Nephron progenitor cell (in vitro differentiated cells): ENCODE measurements at regions not wholly inside any gene's neighbourhood (a gene's known extent, or its start where the extent isn't known, plus 50 kb on each side); places are given as distances from the start of the nearest gene placed in this dataset.

Source experiments
- DNase-seq: peaks from one replicate; pipeline ENCODE4 v3.0.0; 2021
- H3K27ac Mint-ChIP-seq: 2 replicates; pipeline ENCODE4 v1.8.0; 2021; ENCODE audit warnings: mild to moderate bottlenecking, moderate library complexity, mixed read lengths
- H3K27me3 Mint-ChIP-seq: 2 replicates; pipeline ENCODE4 v1.8.0; 2021; ENCODE audit warnings: mild to moderate bottlenecking, low read depth, mixed read lengths; ENCODE audit not compliant: poor library complexity
- H3K36me3 Mint-ChIP-seq: 2 replicates; pipeline ENCODE4 v1.8.0; 2021; ENCODE audit warnings: low read depth, mixed read lengths
- H3K4me1 Mint-ChIP-seq: 2 replicates; pipeline ENCODE4 v1.8.0; 2021; ENCODE audit warnings: mixed read lengths
- H3K4me3 Mint-ChIP-seq: 2 replicates; pipeline ENCODE4 v1.8.0; 2021; ENCODE audit warnings: mild to moderate bottlenecking, moderate library complexity, mixed read lengths
- H3K9me3 Mint-ChIP-seq: 2 replicates; pipeline ENCODE4 v1.8.0; 2021; ENCODE audit warnings: mild to moderate bottlenecking, moderate library complexity, mixed read lengths
- CTCF ChIP-seq: fragments of 200-600 bp; sonication (generic); IDR thresholded peaks from 2 replicates; pipeline ENCODE4 v1.5.0; 2021; ENCODE audit warnings: antibody characterized with exemption

- Mint-ChIP-seq H3K36me3 (no peaks in the 10 kb centered on the region), H3K4me1 (peaks cover 33% of the 10 kb centered on the region), H3K27me3 (peaks cover 2% of the 10 kb centered on the region), H3K4me3 (no peak overlapping the region), H3K9me3 (peaks cover 5% of the 10 kb centered on the region), H3K27ac (no peak overlapping the region)
- no peak for TF ChIP-seq CTCF
- no peak for DNase-seq
Observed at GRCh38 chr1:108046026-108046425, 81.0 kb upstream of the VAV3 start.

GRCh38 chr1:108045460-108045859, 80.5 kb upstream of the VAV3 start:
- Mint-ChIP-seq H3K36me3 (no peaks in the 10 kb centered on the region), H3K4me1 (peaks cover 38% of the 10 kb centered on the region), H3K27ac (no peak overlapping the region), H3K27me3 (peaks cover 2% of the 10 kb centered on the region), H3K4me3 (no peak overlapping the region), H3K9me3 (peaks cover 5% of the 10 kb centered on the region)
- no peak for DNase-seq
- no peak for TF ChIP-seq CTCF

- H3K4me1 Mint-ChIP-seq: peaks cover 38% of the 10 kb centered on the region
- TF ChIP-seq CTCF: no peak
- H3K9me3 Mint-ChIP-seq: peaks cover 5% of the 10 kb centered on the region
- H3K4me3 Mint-ChIP-seq: no peak overlapping the region
- peaks cover 2% of the 10 kb centered on the region for H3K27me3 Mint-ChIP-seq
- H3K27ac Mint-ChIP-seq: no peak overlapping the region
- H3K36me3 Mint-ChIP-seq: no peaks in the 10 kb centered on the region
- DNase-seq: no peak
Observed at GRCh38 chr1:108044318-108044717, 79.3 kb upstream of the VAV3 start.

GRCh38 chr1:108043707-108044106, 78.7 kb upstream of the VAV3 start:
- H3K27me3 Mint-ChIP-seq: peaks cover 2% of the 10 kb centered on the region
- TF ChIP-seq CTCF: no peak
- H3K9me3 Mint-ChIP-seq: peaks cover 5% of the 10 kb centered on the region
- no peaks in the 10 kb centered on the region for H3K36me3 Mint-ChIP-seq
- H3K4me1 Mint-ChIP-seq: peaks cover 40% of the 10 kb centered on the region
- no peak for DNase-seq
- no peak overlapping the region for H3K27ac Mint-ChIP-seq
- H3K4me3 Mint-ChIP-seq: no peak overlapping the region

GRCh38 chr1:108042610-108043009, 77.6 kb upstream of the VAV3 start:
- no peak for TF ChIP-seq CTCF
- no peak for DNase-seq
- Mint-ChIP-seq H3K4me1 (peaks cover 45% of the 10 kb centered on the region), H3K36me3 (no peaks in the 10 kb centered on the region), H3K27ac (no peak overlapping the region), H3K4me3 (no peak overlapping the region), H3K27me3 (peaks cover 2% of the 10 kb centered on the region), H3K9me3 (no peaks in the 10 kb centered on the region)

- Mint-ChIP-seq H3K4me1 (peaks cover 37% of the 10 kb centered on the region), H3K9me3 (no peaks in the 10 kb centered on the region), H3K27me3 (peaks cover 2% of the 10 kb centered on the region), H3K36me3 (no peaks in the 10 kb centered on the region), H3K27ac (peak overlapping the region; percentile 34), H3K4me3 (no peak overlapping the region)
- no peak for TF ChIP-seq CTCF
- no peak for DNase-seq
Observed at GRCh38 chr1:108041360-108042142, 76.6 kb upstream of the VAV3 start.
